Sigmoid colon (tissue), 6 donors: ENCODE measurements at regions not wholly inside any gene's neighbourhood (a gene's known extent, or its start where the extent isn't known, plus 50 kb on each side); places are given as distances from the start of the nearest gene placed in this dataset.

ENCODE experiments used
- DNase-seq: peaks from one replicate; pipeline ENCODE4 v3.0.0-alpha.2; 2019
- H3K27ac ChIP-seq, 4 donors: fragments of 200-600 bp; sonication (generic); one replicate each; pipeline ENCODE4 v1.5.1; 2016 to 2019; ENCODE audit warnings: mild to moderate bottlenecking in 1 of 4
- H3K27me3 ChIP-seq, 3 donors: fragments of 200-600 bp; sonication (generic); one replicate each; pipeline ENCODE4 v1.5.1; 2019; ENCODE audit warnings: mild to moderate bottlenecking in 1 of 3
- H3K36me3 ChIP-seq, 4 donors: fragments of 200-600 bp; sonication (generic); one replicate each; pipeline ENCODE4 v1.5.1; 2016 to 2019
- H3K4me1 ChIP-seq, 4 donors: fragments of 200-600 bp; sonication (generic); one replicate each; pipeline ENCODE4 v1.5.1; 2017 to 2019
- H3K4me3 ChIP-seq, 4 donors: fragments of 200-600 bp; sonication (generic); one replicate each; pipeline ENCODE4 v1.5.1; 2017 to 2019; ENCODE audit warnings: mild to moderate bottlenecking in 2 of 4, moderate library complexity in 1 of 4
- H3K9me3 ChIP-seq, 4 donors: fragments of 200-600 bp in 3 of 4; sonication (generic) in 3 of 4; one replicate each; pipeline versions ENCODE4 v1.5.1 to v1.6.1; 2013 to 2019
- CTCF ChIP-seq, 4 experiments: fragments of 450-650 bp in 3 of 4; fragments of 200-600 bp in 1 of 4; IDR thresholded peaks; one replicate each; pipeline ENCODE4 v1.5.1; 2016 to 2019; ENCODE audit warnings: antibody characterized with exemption in 4 of 4, mild to moderate bottlenecking in 3 of 4, moderate library complexity in 2 of 4
- EP300 ChIP-seq, 4 donors: sonication (generic); formaldehyde crosslinking; IDR thresholded peaks; one replicate each; pipeline ENCODE4 v1.6.1; 2017; ENCODE audit warnings: antibody characterized with exemption in 4 of 4
- POLR2A ChIP-seq, 2 donors: fragments of 450-650 bp; IDR thresholded peaks; one replicate each; pipeline ENCODE4 v1.6.1; 2016; ENCODE audit warnings: antibody characterized with exemption in 2 of 2, mild to moderate bottlenecking in 2 of 2, moderate library complexity in 2 of 2
- POLR2AphosphoS5 ChIP-seq, 4 donors: sonication (generic); formaldehyde crosslinking; IDR thresholded peaks; one replicate each; pipeline ENCODE4 v1.6.1; 2017; ENCODE audit warnings: antibody characterized with exemption in 4 of 4
- WGBS, 2 donors: extraction: QIAGEN DNeasy Blood & Tissue Kit; methylation state at CpG; one replicate each; pipeline ENCODE4 v1.1.7; 2013; 5-methylcytosine and 5-hydroxymethylcytosine counted together
- intact Hi-C: fragments of 100-400 bp; cut with DNase I; formaldehyde crosslinking; loops from one replicate; pipeline ENCODE4 v1.15.1; 2023
- donor health status: healthy with polysubstance abuse.
- donor health status: healthy.

- intact Hi-C loops = no loop called here
- Histone ChIP-seq H3K4me3 (no peak overlapping the region), H3K4me1 (no peaks in the 10 kb centered on the region), H3K27me3 (no peaks in the 10 kb centered on the region), H3K9me3 (no peaks in the 10 kb centered on the region), H3K36me3 (no peaks in the 10 kb centered on the region), H3K27ac (no peak overlapping the region)
- TF ChIP-seq CTCF (IDR thresholded peaks at IDR 0.05) (no peak), POLR2AphosphoS5 (IDR thresholded peaks at IDR 0.05) (no peak), POLR2A (IDR thresholded peaks at IDR 0.05) (no peak), EP300 (IDR thresholded peaks at IDR 0.05) (no peak)
- 63 to 80% methylated on average over 2 of the region's 2 CpGs for WGBS, 2 donors
- DNase-seq = no peak
Observed at GRCh38 chr6:78513856-78514255, 353.5 kb upstream of the IRAK1BP1 start.

- Histone ChIP-seq H3K27ac (no peak overlapping the region), H3K36me3 (no peaks in the 10 kb centered on the region), H3K9me3 (no peaks in the 10 kb centered on the region), H3K27me3 (no peaks in the 10 kb centered on the region), H3K4me1 (no peaks in the 10 kb centered on the region), H3K4me3 (no peak overlapping the region)
- no peak for DNase-seq
- WGBS, 2 donors = 70 to 72% methylated on average over 2 of the region's 2 CpGs
- intact Hi-C loops = no loop called here
- TF ChIP-seq EP300 (IDR thresholded peaks at IDR 0.05) (no peak), POLR2AphosphoS5 (IDR thresholded peaks at IDR 0.05) (no peak), CTCF (IDR thresholded peaks at IDR 0.05) (no peak), POLR2A (IDR thresholded peaks at IDR 0.05) (no peak)
Observed at GRCh38 chr6:78515271-78515670, 352.1 kb upstream of the IRAK1BP1 start.

- no peak overlapping the region for H3K27ac ChIP-seq
- H3K4me3 ChIP-seq = no peak overlapping the region
- no peaks in the 10 kb centered on the region for H3K9me3 ChIP-seq
- TF ChIP-seq POLR2AphosphoS5 (IDR thresholded peaks at IDR 0.05) (no peak), POLR2A (IDR thresholded peaks at IDR 0.05) (no peak), CTCF (IDR thresholded peaks at IDR 0.05) (no peak), EP300 (IDR thresholded peaks at IDR 0.05) (no peak)
- no peak for DNase-seq
- H3K27me3 ChIP-seq = no peaks in the 10 kb centered on the region
- 48 to 62% methylated on average over 2 of the region's 2 CpGs for WGBS, 2 donors
- H3K36me3 ChIP-seq = no peaks in the 10 kb centered on the region
- no peaks in the 10 kb centered on the region for H3K4me1 ChIP-seq
- intact Hi-C loops = no loop called here
Observed at GRCh38 chr6:78517399-78517798, 350.0 kb upstream of the IRAK1BP1 start.

- no peaks in the 10 kb centered on the region for H3K36me3 ChIP-seq
- no peak overlapping the region for H3K27ac ChIP-seq
- no peak for TF ChIP-seq POLR2A (IDR thresholded peaks at IDR 0.05)
- no peaks in the 10 kb centered on the region for H3K9me3 ChIP-seq
- intact Hi-C loops = no loop called here
- no peak overlapping the region for H3K4me3 ChIP-seq
- H3K27me3 ChIP-seq = no peaks in the 10 kb centered on the region
- no peaks in the 10 kb centered on the region for H3K4me1 ChIP-seq
- DNase-seq = no peak
Observed at GRCh38 chr6:78523622-78524021, 343.7 kb upstream of the IRAK1BP1 start.

- no peaks in the 10 kb centered on the region for H3K36me3 ChIP-seq
- 68 to 70% methylated on average over 2 of the region's 2 CpGs for WGBS, 2 donors
- intact Hi-C loops = no loop called here
- no peak overlapping the region for H3K4me3 ChIP-seq
- no peaks in the 10 kb centered on the region for H3K4me1 ChIP-seq
- no peak for DNase-seq
- no peak overlapping the region for H3K27ac ChIP-seq
- TF ChIP-seq POLR2AphosphoS5 (IDR thresholded peaks at IDR 0.05) = no peak
- TF ChIP-seq POLR2A (IDR thresholded peaks at IDR 0.05) = no peak
- TF ChIP-seq CTCF (IDR thresholded peaks at IDR 0.05) = no peak
- TF ChIP-seq EP300 (IDR thresholded peaks at IDR 0.05) = no peak
- H3K9me3 ChIP-seq = no peaks in the 10 kb centered on the region
- H3K27me3 ChIP-seq = no peaks in the 10 kb centered on the region
Observed at GRCh38 chr6:78525976-78526375, 341.4 kb upstream of the IRAK1BP1 start.
